ENCODE measurements at regions not wholly inside any gene's neighbourhood (a gene's known extent, or its start where the extent isn't known, plus 50 kb on each side); places are given as distances from the start of the nearest gene placed in this dataset.
A peak's percentile ranks its signal among the peaks of the same experiment; 100 is the strongest.

DNA sequence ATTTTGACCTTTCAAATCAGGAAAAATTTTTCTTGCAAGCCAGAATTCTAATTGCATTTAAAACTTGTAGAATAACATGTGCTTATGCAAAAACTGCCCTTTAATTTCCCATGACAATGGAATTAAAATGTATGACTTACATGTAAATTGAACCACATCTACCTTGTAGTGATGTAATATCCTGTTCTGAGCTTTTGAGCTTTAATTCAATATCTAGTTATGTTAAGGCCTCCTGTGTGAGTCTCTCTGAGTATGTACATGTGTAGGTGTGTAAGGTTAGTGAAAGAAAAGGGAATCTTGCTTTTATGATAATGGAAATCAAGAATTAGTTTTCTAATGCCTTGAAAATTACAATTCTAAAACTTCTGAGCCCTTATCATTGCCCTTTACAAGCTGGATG, 344.8 kb upstream of the AKR1E2 start:
- Histone ChIP-seq H3K4me1 (ENCODE audit: insufficient read depth, poor library complexity, severe bottlenecking) (peaks cover 4% of the 10 kb centered on the region), H3K27ac (ENCODE audit: poor library complexity, severe bottlenecking) (no peak overlapping the region), H3K4me3 (ENCODE audit: severe bottlenecking) (no peak overlapping the region), H3K27me3 (ENCODE audit: insufficient read depth, poor library complexity, severe bottlenecking) (no peaks in the 10 kb centered on the region), H3K36me3 (ENCODE audit: low read depth) (no peaks in the 10 kb centered on the region), H3K9me3 (ENCODE audit: severe bottlenecking) (no peaks in the 10 kb centered on the region)
- no peak for ATAC-seq (ENCODE audit: low read depth)
- no peak for TF ChIP-seq CTCF (IDR thresholded peaks at IDR 0.05; ENCODE audit: poor library complexity, severe bottlenecking)
- no peak for DNase-seq (ENCODE audit: low spot score)

GRCh38 chr10:4479342-4479741, 346.7 kb upstream of the AKR1E2 start:
- H3K27ac ChIP-seq (ENCODE audit: poor library complexity, severe bottlenecking) = no peak overlapping the region
- H3K9me3 ChIP-seq (ENCODE audit: severe bottlenecking) = no peaks in the 10 kb centered on the region
- H3K4me3 ChIP-seq (ENCODE audit: severe bottlenecking) = no peak overlapping the region
- DNase-seq (ENCODE audit: low spot score) (no peak), ATAC-seq (ENCODE audit: low read depth) (no peak)
- H3K4me1 ChIP-seq (ENCODE audit: insufficient read depth, poor library complexity, severe bottlenecking) = peaks cover 8% of the 10 kb centered on the region
- TF ChIP-seq CTCF (IDR thresholded peaks at IDR 0.05; ENCODE audit: poor library complexity, severe bottlenecking) = no peak
- H3K36me3 ChIP-seq (ENCODE audit: low read depth) = no peaks in the 10 kb centered on the region
- no peaks in the 10 kb centered on the region for H3K27me3 ChIP-seq (ENCODE audit: insufficient read depth, poor library complexity, severe bottlenecking)

GRCh38 chr10:4477664-4478063, 348.3 kb upstream of the AKR1E2 start:
- DNase-seq (ENCODE audit: low spot score) = no peak
- no peak overlapping the region for H3K27ac ChIP-seq (ENCODE audit: poor library complexity, severe bottlenecking)
- no peak for TF ChIP-seq CTCF (IDR thresholded peaks at IDR 0.05; ENCODE audit: poor library complexity, severe bottlenecking)
- H3K4me3 ChIP-seq (ENCODE audit: severe bottlenecking) = no peak overlapping the region
- H3K4me1 ChIP-seq (ENCODE audit: insufficient read depth, poor library complexity, severe bottlenecking) = peaks cover 12% of the 10 kb centered on the region
- no peaks in the 10 kb centered on the region for H3K27me3 ChIP-seq (ENCODE audit: insufficient read depth, poor library complexity, severe bottlenecking)
- no peaks in the 10 kb centered on the region for H3K36me3 ChIP-seq (ENCODE audit: low read depth)
- ATAC-seq (ENCODE audit: low read depth) = no peak
- no peaks in the 10 kb centered on the region for H3K9me3 ChIP-seq (ENCODE audit: severe bottlenecking)

GRCh38 chr10:4475827-4476490, 350.0 kb upstream of the AKR1E2 start:
- no peak overlapping the region for H3K27ac ChIP-seq (ENCODE audit: poor library complexity, severe bottlenecking)
- DNase-seq (ENCODE audit: low spot score) = no peak
- H3K36me3 ChIP-seq (ENCODE audit: low read depth) = no peaks in the 10 kb centered on the region
- no peak for ATAC-seq (ENCODE audit: low read depth)
- H3K27me3 ChIP-seq (ENCODE audit: insufficient read depth, poor library complexity, severe bottlenecking) = no peaks in the 10 kb centered on the region
- no peak for TF ChIP-seq CTCF (IDR thresholded peaks at IDR 0.05; ENCODE audit: poor library complexity, severe bottlenecking)
- H3K4me3 ChIP-seq (ENCODE audit: severe bottlenecking) = no peak overlapping the region
- no peaks in the 10 kb centered on the region for H3K9me3 ChIP-seq (ENCODE audit: severe bottlenecking)
- peaks cover 15% of the 10 kb centered on the region for H3K4me1 ChIP-seq (ENCODE audit: insufficient read depth, poor library complexity, severe bottlenecking)

DNA sequence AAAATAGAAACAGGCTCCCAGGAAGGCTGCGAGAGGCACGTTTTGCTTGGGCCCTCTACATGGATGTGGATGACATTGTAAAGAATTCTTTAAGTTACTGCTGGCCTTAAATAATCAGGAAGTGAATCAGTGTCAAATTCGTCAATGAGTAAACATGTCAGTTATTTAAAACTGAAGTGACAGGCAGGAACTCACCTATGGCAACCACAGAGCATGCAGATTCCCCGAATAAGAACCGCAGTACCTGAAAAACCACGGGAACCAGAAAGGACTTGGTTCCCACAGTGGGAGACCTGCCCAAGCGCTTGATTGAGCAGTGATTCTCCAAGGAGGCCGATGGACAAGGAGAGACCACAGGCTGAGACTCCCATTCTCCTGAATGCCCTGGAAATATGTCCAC, 351.2 kb upstream of the AKR1E2 start:
- peaks cover 26% of the 10 kb centered on the region for H3K4me1 ChIP-seq (ENCODE audit: insufficient read depth, poor library complexity, severe bottlenecking)
- TF ChIP-seq CTCF (IDR thresholded peaks at IDR 0.05; ENCODE audit: poor library complexity, severe bottlenecking) = no peak
- no peaks in the 10 kb centered on the region for H3K36me3 ChIP-seq (ENCODE audit: low read depth)
- H3K4me3 ChIP-seq (ENCODE audit: severe bottlenecking) = no peak overlapping the region
- H3K27ac ChIP-seq (ENCODE audit: poor library complexity, severe bottlenecking) = peak overlapping the region; percentile 45
- ATAC-seq (ENCODE audit: low read depth) (peak; percentile 66), DNase-seq (ENCODE audit: low spot score) (no peak)
- no peaks in the 10 kb centered on the region for H3K27me3 ChIP-seq (ENCODE audit: insufficient read depth, poor library complexity, severe bottlenecking)
- no peaks in the 10 kb centered on the region for H3K9me3 ChIP-seq (ENCODE audit: severe bottlenecking)

Measured in RWPE2 (cell line).